WTC11 (cell line): ENCODE measurements at regions not wholly inside any gene's neighbourhood (a gene's known extent, or its start where the extent isn't known, plus 50 kb on each side); places are given as distances from the start of the nearest gene placed in this dataset.

Experiments
- ATAC-seq: fragments of 200-7000 bp; cut with Tn5 transposase; 2 replicates; pipeline ENCODE4 v1.10.0; 2021; ENCODE audit warnings: mild to moderate bottlenecking, moderate library complexity
- CTCF ChIA-PET: fragments of 300-600 bp; sonication (Branson Sonifier 250); formaldehyde crosslinking; loops from one replicate; lab custom pipeline; 2021; ENCODE audit warnings: antibody characterized with exemption; lab: Charles Lee
- POLR2A ChIA-PET: fragments of 350-600 bp; sonication (Branson Sonifier 250); formaldehyde crosslinking; loops from one replicate; lab custom pipeline; 2021; ENCODE audit warnings: antibody characterized with exemption; lab: Charles Lee
- DNase-seq: peaks from one replicate; pipeline ENCODE4 v3.0.0; 2021; ENCODE audit warnings: low spot score
- H3K27ac Mint-ChIP-seq: 2 replicates; pipeline ENCODE4 v1.8.0; 2021; ENCODE audit warnings: mixed read lengths
- H3K27me3 Mint-ChIP-seq: 2 replicates; pipeline ENCODE4 v1.8.0; 2021; ENCODE audit warnings: low read depth, mild to moderate bottlenecking, moderate library complexity, mixed read lengths
- H3K36me3 Mint-ChIP-seq: 2 replicates; pipeline ENCODE4 v1.8.0; 2021; ENCODE audit warnings: mixed read lengths
- H3K4me1 Mint-ChIP-seq: 2 replicates; pipeline ENCODE4 v1.8.0; 2022; ENCODE audit warnings: mixed read lengths
- H3K4me3 Mint-ChIP-seq: 2 replicates; pipeline ENCODE4 v1.8.0; 2021; ENCODE audit warnings: mild to moderate bottlenecking, moderate library complexity, mixed read lengths
- H3K9me3 Mint-ChIP-seq: 2 replicates; pipeline ENCODE4 v1.8.0; 2021; ENCODE audit warnings: mixed read lengths
- ARID4B ChIP-seq: sonication (generic); formaldehyde crosslinking; IDR thresholded peaks from 2 replicates; pipeline ENCODE4 v1.8.0; 2023; ENCODE audit warnings: missing genetic modification reagents, mild to moderate bottlenecking, borderline replicate concordance
- ATF2 ChIP-seq: sonication (generic); formaldehyde crosslinking; IDR thresholded peaks from 2 replicates; pipeline ENCODE4 v1.8.1; 2022; ENCODE audit warnings: low read depth, missing genetic modification reagents, borderline replicate concordance
- CBFB ChIP-seq: sonication (generic); formaldehyde crosslinking; IDR thresholded peaks from 2 replicates; pipeline ENCODE4 v1.8.1; 2022; ENCODE audit warnings: mild to moderate bottlenecking, low read depth, missing genetic modification reagents
- FOXP1 ChIP-seq: sonication (generic); formaldehyde crosslinking; IDR thresholded peaks from 2 replicates; pipeline ENCODE4 v1.8.0; 2022; ENCODE audit warnings: missing genetic modification reagents, mild to moderate bottlenecking, moderate library complexity, borderline replicate concordance
- MXD4 ChIP-seq: fragments of 250-450 bp; sonication (Bioruptor Pico); IDR thresholded peaks from 2 replicates; pipeline ENCODE4 v1.8.0; 2021; ENCODE audit warnings: mild to moderate bottlenecking, moderate library complexity, borderline replicate concordance
- USF2 ChIP-seq: sonication (generic); formaldehyde crosslinking; IDR thresholded peaks from 2 replicates; pipeline ENCODE4 v1.8.1; 2023; ENCODE audit warnings: mild to moderate bottlenecking, missing genetic modification reagents, moderate library complexity
- ZNF232 ChIP-seq: sonication (generic); formaldehyde crosslinking; IDR thresholded peaks from 2 replicates; pipeline ENCODE4 v1.8.0; 2022; ENCODE audit warnings: mild to moderate bottlenecking, missing genetic modification reagents
- ZNF317 ChIP-seq: sonication (generic); formaldehyde crosslinking; IDR thresholded peaks from 2 replicates; pipeline ENCODE4 v1.8.1; 2023; ENCODE audit warnings: low read depth, mild to moderate bottlenecking, moderate library complexity, missing genetic modification reagents, borderline replicate concordance
- ZNF416 ChIP-seq: fragments of 250-450 bp; sonication (Bioruptor Pico); IDR thresholded peaks from 2 replicates; pipeline ENCODE4 v1.9.0; 2021; ENCODE audit warnings: mild to moderate bottlenecking, inconsistent platforms
- TF ChIP-seq, protein P1 (sequence below): sonication (generic); formaldehyde crosslinking; IDR thresholded peaks from 2 replicates; pipeline ENCODE4 v1.8.1; 2023; ENCODE audit warnings: mild to moderate bottlenecking, missing genetic modification reagents, borderline replicate concordance
- TF ChIP-seq, protein P2 (sequence below): sonication (generic); formaldehyde crosslinking; IDR thresholded peaks from 2 replicates; pipeline ENCODE4 v1.8.1; 2022; ENCODE audit warnings: mild to moderate bottlenecking, missing genetic modification reagents, moderate library complexity, borderline replicate concordance

- TF ChIP-seq, protein P1, sequence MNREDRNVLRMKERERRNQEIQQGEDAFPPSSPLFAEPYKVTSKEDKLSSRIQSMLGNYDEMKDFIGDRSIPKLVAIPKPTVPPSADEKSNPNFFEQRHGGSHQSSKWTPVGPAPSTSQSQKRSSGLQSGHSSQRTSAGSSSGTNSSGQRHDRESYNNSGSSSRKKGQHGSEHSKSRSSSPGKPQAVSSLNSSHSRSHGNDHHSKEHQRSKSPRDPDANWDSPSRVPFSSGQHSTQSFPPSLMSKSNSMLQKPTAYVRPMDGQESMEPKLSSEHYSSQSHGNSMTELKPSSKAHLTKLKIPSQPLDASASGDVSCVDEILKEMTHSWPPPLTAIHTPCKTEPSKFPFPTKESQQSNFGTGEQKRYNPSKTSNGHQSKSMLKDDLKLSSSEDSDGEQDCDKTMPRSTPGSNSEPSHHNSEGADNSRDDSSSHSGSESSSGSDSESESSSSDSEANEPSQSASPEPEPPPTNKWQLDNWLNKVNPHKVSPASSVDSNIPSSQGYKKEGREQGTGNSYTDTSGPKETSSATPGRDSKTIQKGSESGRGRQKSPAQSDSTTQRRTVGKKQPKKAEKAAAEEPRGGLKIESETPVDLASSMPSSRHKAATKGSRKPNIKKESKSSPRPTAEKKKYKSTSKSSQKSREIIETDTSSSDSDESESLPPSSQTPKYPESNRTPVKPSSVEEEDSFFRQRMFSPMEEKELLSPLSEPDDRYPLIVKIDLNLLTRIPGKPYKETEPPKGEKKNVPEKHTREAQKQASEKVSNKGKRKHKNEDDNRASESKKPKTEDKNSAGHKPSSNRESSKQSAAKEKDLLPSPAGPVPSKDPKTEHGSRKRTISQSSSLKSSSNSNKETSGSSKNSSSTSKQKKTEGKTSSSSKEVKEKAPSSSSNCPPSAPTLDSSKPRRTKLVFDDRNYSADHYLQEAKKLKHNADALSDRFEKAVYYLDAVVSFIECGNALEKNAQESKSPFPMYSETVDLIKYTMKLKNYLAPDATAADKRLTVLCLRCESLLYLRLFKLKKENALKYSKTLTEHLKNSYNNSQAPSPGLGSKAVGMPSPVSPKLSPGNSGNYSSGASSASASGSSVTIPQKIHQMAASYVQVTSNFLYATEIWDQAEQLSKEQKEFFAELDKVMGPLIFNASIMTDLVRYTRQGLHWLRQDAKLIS (CRISPR knock-in tag) = no peak
- TF ChIP-seq, all 79 proteins: peak for 0
Measured at GRCh38 chr2:10242998-10243925, 59.4 kb upstream of the HPCAL1 start (continued).

- Mint-ChIP-seq H3K9me3 (no peaks in the 10 kb centered on the region), H3K4me1 (no peaks in the 10 kb centered on the region), H3K36me3 (no peaks in the 10 kb centered on the region), H3K4me3 (no peak overlapping the region), H3K27ac (no peak overlapping the region), H3K27me3 (no peaks in the 10 kb centered on the region)
- peak; percentile 8 for DNase-seq
- POLR2A ChIA-PET = no interaction called here
- TF ChIP-seq USF2 (CRISPR knock-in tag) (no peak), MXD4 (CRISPR knock-in tag) (no peak), ARID4B (CRISPR knock-in tag) (no peak), FOXP1 (CRISPR knock-in tag) (no peak), ZNF232 (CRISPR knock-in tag) (no peak), CBFB (no peak), ATF2 (CRISPR knock-in tag) (no peak), ZNF317 (CRISPR knock-in tag) (no peak), ZNF416 (CRISPR knock-in tag) (no peak)
- CTCF ChIA-PET = interaction anchor here (1.7 to 2.0 kb wide), 2 partner anchors 11 to 191 kb away, joined by 3 to 7 read pairs; no protein-coding TSS in a partner anchor
- no peak for ATAC-seq
Measured at GRCh38 chr2:10243926-10244270, 58.8 kb upstream of the HPCAL1 start.

DNA sequence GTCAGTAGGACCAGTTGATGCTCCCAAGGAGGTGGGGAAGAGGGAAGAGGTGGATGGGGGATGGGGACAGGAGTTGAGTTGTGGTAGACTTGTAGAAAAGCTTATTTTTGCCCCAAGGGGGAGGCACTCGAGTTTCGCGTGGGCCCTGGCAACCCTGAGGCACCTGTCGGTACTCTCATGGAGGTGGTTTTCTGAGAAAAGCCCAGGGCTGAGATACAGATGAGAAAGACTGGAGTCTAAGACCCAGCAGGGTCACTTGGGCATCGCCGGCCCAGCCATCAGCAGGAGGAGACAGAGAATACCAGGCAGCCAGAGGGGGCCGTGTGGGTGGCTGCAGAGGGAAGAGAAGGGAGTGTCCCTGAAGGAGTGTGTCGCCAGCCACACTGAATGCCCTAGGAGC is 57.7 kb upstream of the HPCAL1 start:
- Mint-ChIP-seq H3K27me3 (no peaks in the 10 kb centered on the region), H3K36me3 (no peaks in the 10 kb centered on the region), H3K4me3 (no peak overlapping the region), H3K4me1 (no peaks in the 10 kb centered on the region), H3K27ac (no peak overlapping the region), H3K9me3 (peaks cover 4% of the 10 kb centered on the region)
- POLR2A ChIA-PET = no interaction called here
- CTCF ChIA-PET = no interaction called here
- ATAC-seq (no peak), DNase-seq (peak; percentile 5)
- TF ChIP-seq, protein P2, sequence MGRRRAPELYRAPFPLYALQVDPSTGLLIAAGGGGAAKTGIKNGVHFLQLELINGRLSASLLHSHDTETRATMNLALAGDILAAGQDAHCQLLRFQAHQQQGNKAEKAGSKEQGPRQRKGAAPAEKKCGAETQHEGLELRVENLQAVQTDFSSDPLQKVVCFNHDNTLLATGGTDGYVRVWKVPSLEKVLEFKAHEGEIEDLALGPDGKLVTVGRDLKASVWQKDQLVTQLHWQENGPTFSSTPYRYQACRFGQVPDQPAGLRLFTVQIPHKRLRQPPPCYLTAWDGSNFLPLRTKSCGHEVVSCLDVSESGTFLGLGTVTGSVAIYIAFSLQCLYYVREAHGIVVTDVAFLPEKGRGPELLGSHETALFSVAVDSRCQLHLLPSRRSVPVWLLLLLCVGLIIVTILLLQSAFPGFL (CRISPR knock-in tag) = no peak
